H9 (cell line): ENCODE measurements at regions not wholly inside any gene's neighbourhood (a gene's known extent, or its start where the extent isn't known, plus 50 kb on each side); places are given as distances from the start of the nearest gene placed in this dataset.
A peak's percentile ranks its signal among the peaks of the same experiment; 100 is the strongest.

Experiments used
- DNase-seq: peaks from one replicate; pipeline ENCODE4 v3.0.0-alpha.2; 2017
- H2AFZ ChIP-seq: one replicate; pipeline ENCODE4 v1.6.1; 2013; ENCODE audit warnings: mild to moderate bottlenecking, low read length, control low read depth, moderate library complexity
- H2AK5ac ChIP-seq: 2 replicates; pipeline ENCODE4 v1.6.1; 2013; ENCODE audit warnings: low read length, control low read depth, mixed read lengths; ENCODE audit not compliant: insufficient read length
- H2BK120ac ChIP-seq: one replicate; pipeline ENCODE4 v1.6.1; 2013; ENCODE audit warnings: low read depth, mild to moderate bottlenecking, low read length, control low read depth, inconsistent platforms; ENCODE audit not compliant: poor library complexity, severe bottlenecking
- H2BK12ac ChIP-seq: 2 replicates; pipeline ENCODE4 v1.6.1; 2013; ENCODE audit warnings: low read length, control low read depth, mixed read lengths, low read depth; ENCODE audit not compliant: insufficient read length
- H2BK15ac ChIP-seq: 2 replicates; pipeline ENCODE4 v1.6.1; 2013; ENCODE audit warnings: low read depth, low read length, control low read depth
- H2BK20ac ChIP-seq: one replicate; pipeline ENCODE4 v1.6.1; 2013; ENCODE audit warnings: low read depth, mild to moderate bottlenecking, low read length, control low read depth, inconsistent platforms; ENCODE audit not compliant: poor library complexity, severe bottlenecking
- H2BK5ac ChIP-seq: 2 replicates; pipeline ENCODE4 v1.6.1; 2013; ENCODE audit warnings: low read length, control low read depth, mixed read lengths; ENCODE audit not compliant: insufficient read length
- H3K14ac ChIP-seq: 2 replicates; pipeline ENCODE4 v1.6.1; 2013; ENCODE audit warnings: low read length, control low read depth; ENCODE audit not compliant: insufficient read depth
- H3K18ac ChIP-seq: 2 replicates; pipeline ENCODE4 v1.6.1; 2013; ENCODE audit warnings: low read depth, mild to moderate bottlenecking, mixed read lengths, low read length, control low read depth; ENCODE audit not compliant: insufficient read length
- H3K23ac ChIP-seq: 2 replicates; pipeline ENCODE4 v1.6.1; 2013; ENCODE audit warnings: low read length, control low read depth, mixed read lengths, low read depth; ENCODE audit not compliant: insufficient read length
- H3K23me2 ChIP-seq: 2 replicates; pipeline ENCODE4 v1.6.1; 2013; ENCODE audit warnings: low read depth, mild to moderate bottlenecking, mixed read lengths, low read length, control low read depth; ENCODE audit not compliant: insufficient read length, poor library complexity, severe bottlenecking
- H3K27ac ChIP-seq: 2 replicates; pipeline ENCODE4 v1.5.1; 2013; ENCODE audit warnings: low read length, control low read depth, mixed read lengths, low read depth; ENCODE audit not compliant: insufficient read length
- H3K27me3 ChIP-seq: 2 replicates; pipeline ENCODE4 v1.6.1; 2013; ENCODE audit warnings: low read length, control low read depth, inconsistent platforms; ENCODE audit not compliant: insufficient read depth
- H3K4ac ChIP-seq: 2 replicates; pipeline ENCODE4 v1.6.1; 2013; ENCODE audit warnings: low read depth, mild to moderate bottlenecking, control low read depth, inconsistent platforms, low read length, moderate library complexity
- H3K4me1 ChIP-seq: 2 replicates; pipeline ENCODE4 v1.6.1; 2013; ENCODE audit warnings: low read length, control low read depth, inconsistent platforms; ENCODE audit not compliant: insufficient read depth
- H3K4me2 ChIP-seq: 2 replicates; pipeline ENCODE4 v1.6.1; 2013; ENCODE audit warnings: low read length, control low read depth, mixed read lengths; ENCODE audit not compliant: insufficient read length, insufficient read depth
- H3K56ac ChIP-seq: 2 replicates; pipeline ENCODE4 v1.6.1; 2013; ENCODE audit warnings: low read depth, mild to moderate bottlenecking, mixed read lengths, low read length, control low read depth; ENCODE audit not compliant: insufficient read length
- H3K79me1 ChIP-seq: 2 replicates; pipeline ENCODE4 v1.6.1; 2013; ENCODE audit warnings: low read depth, mild to moderate bottlenecking, moderate library complexity, low read length, control low read depth, inconsistent platforms; ENCODE audit not compliant: insufficient read depth, poor library complexity, severe bottlenecking
- H3K79me2 ChIP-seq: 2 replicates; pipeline ENCODE4 v1.6.1; 2013; ENCODE audit warnings: low read length, control low read depth, inconsistent platforms; ENCODE audit not compliant: insufficient read depth
- H3K9ac ChIP-seq: 2 replicates; pipeline ENCODE4 v1.6.1; 2013; ENCODE audit warnings: low read length, control low read depth, mixed read lengths; ENCODE audit not compliant: insufficient read length; ENCODE audit errors: extremely low read depth
- H3K9me3 ChIP-seq: one replicate; pipeline ENCODE4 v1.6.1; 2013; ENCODE audit warnings: low read depth, low read length, inconsistent platforms; ENCODE audit not compliant: control insufficient read depth
- H3T11ph ChIP-seq: one replicate; pipeline ENCODE4 v1.6.1; 2013; ENCODE audit warnings: mild to moderate bottlenecking, low read length, control low read depth, inconsistent platforms
- H4K20me1 ChIP-seq: one replicate; pipeline ENCODE4 v1.6.1; 2013; ENCODE audit not compliant: control insufficient read depth, insufficient read length, insufficient read depth
- H4K5ac ChIP-seq: 2 replicates; pipeline ENCODE4 v1.6.1; 2013; ENCODE audit warnings: low read depth, mild to moderate bottlenecking, mixed read lengths, low read length, control low read depth; ENCODE audit not compliant: insufficient read length
- H4K8ac ChIP-seq: replicated peaks from 2 replicates; pipeline ENCODE4 v1.6.1; 2013; ENCODE audit warnings: low read length, control low read depth, mixed read lengths, low read depth; ENCODE audit not compliant: insufficient read length
- H4K91ac ChIP-seq: 2 replicates; pipeline ENCODE4 v1.6.1; 2013; ENCODE audit warnings: low read depth, mild to moderate bottlenecking, moderate library complexity, mixed read lengths, low read length, control low read depth; ENCODE audit not compliant: insufficient read length
- H3K27ac Mint-ChIP-seq, 3 experiments: 2 replicates in 2 of 3; 3 replicates in 1 of 3; pipeline ENCODE4 v1.8.0; 2020 to 2021; ENCODE audit warnings: mixed read lengths in 3 of 3, mild to moderate bottlenecking in 1 of 3, moderate library complexity in 1 of 3
- H3K27me3 Mint-ChIP-seq: 2 replicates; pipeline ENCODE4 v1.8.0; 2021; ENCODE audit warnings: low read depth, mild to moderate bottlenecking, moderate library complexity, mixed read lengths
- H3K36me3 Mint-ChIP-seq, 3 experiments: 2 replicates in 2 of 3; 3 replicates in 1 of 3; pipeline ENCODE4 v1.8.0; 2020 to 2021; ENCODE audit warnings: low read depth in 3 of 3, mixed read lengths in 3 of 3; ENCODE audit not compliant: insufficient read depth in 1 of 3
- H3K4me1 Mint-ChIP-seq, 2 experiments: 2 replicates each; pipeline ENCODE4 v1.8.0; 2020; ENCODE audit warnings: mixed read lengths in 2 of 2
- H3K4me3 Mint-ChIP-seq, 2 experiments: 2 replicates in 1 of 2; 3 replicates in 1 of 2; pipeline ENCODE4 v1.8.0; 2020 to 2021; ENCODE audit warnings: mild to moderate bottlenecking in 2 of 2, mixed read lengths in 2 of 2, moderate library complexity in 1 of 2
- H3K9me3 Mint-ChIP-seq, 2 experiments: 2 replicates in 1 of 2; 3 replicates in 1 of 2; pipeline ENCODE4 v1.8.0; 2020; ENCODE audit warnings: mild to moderate bottlenecking in 2 of 2, mixed read lengths in 2 of 2, moderate library complexity in 1 of 2
- CTCF ChIP-seq: fragments of 200-600 bp; sonication (generic); conservative IDR thresholded peaks from 3 replicates; pipeline ENCODE4 v1.8.0; 2021; ENCODE audit warnings: antibody characterized with exemption, mild to moderate bottlenecking
- WGBS: extraction: QIAGEN DNeasy Blood & Tissue Kit; methylation state at CpG from one replicate; pipeline ENCODE4 v1.1.7; 2013; ENCODE audit warnings: missing lambda C conversion rate, low lambda C conversion rate, mixed read lengths; ENCODE audit not compliant: insufficient read length; ENCODE audit errors: extremely low coverage; 5-methylcytosine and 5-hydroxymethylcytosine counted together

- Mint-ChIP-seq H3K4me1 (no peaks in the 10 kb centered on the region), H3K9me3 (no peaks in the 10 kb centered on the region), H3K36me3 (no peaks in the 10 kb centered on the region), H3K27me3 (no peaks in the 10 kb centered on the region), H3K27ac (peak overlapping the region in 1 of 3 experiments; percentile 49; a peak in 1 of 7 replicates), H3K4me3 (no peak overlapping the region)
- H2BK20ac ChIP-seq, result no peak overlapping the region
- H2BK15ac ChIP-seq, result no peak overlapping the region
- no peak overlapping the region for H3K27ac ChIP-seq
- DNase-seq, result no peak
- H3K9me3 ChIP-seq, result no peaks in the 10 kb centered on the region
- no peak overlapping the region for H2BK120ac ChIP-seq
- TF ChIP-seq CTCF, result no peak
- no peak overlapping the region for H3K23ac ChIP-seq
- no peak overlapping the region for H4K8ac ChIP-seq
- no peak overlapping the region for H2AFZ ChIP-seq
- H2BK5ac ChIP-seq, result no peak overlapping the region
- H4K20me1 ChIP-seq, result no peaks in the 10 kb centered on the region
- no peak overlapping the region for H3T11ph ChIP-seq
- H2AK5ac ChIP-seq, result no peak overlapping the region
- no peak overlapping the region for H4K91ac ChIP-seq
- H3K9ac ChIP-seq, result no peak overlapping the region
- H3K18ac ChIP-seq, result no peak overlapping the region
- no peak overlapping the region for H2BK12ac ChIP-seq
- H3K14ac ChIP-seq, result no peak overlapping the region
- no CpG with 5 or more reads among the region's 2 CpGs for WGBS
- no peaks in the 10 kb centered on the region for H3K79me1 ChIP-seq
- no peaks in the 10 kb centered on the region for H3K23me2 ChIP-seq
- H3K79me2 ChIP-seq, result no peaks in the 10 kb centered on the region
- no peak overlapping the region for H3K4me2 ChIP-seq
- H3K4me1 ChIP-seq, result no peaks in the 10 kb centered on the region
- no peak overlapping the region for H4K5ac ChIP-seq
- no peaks in the 10 kb centered on the region for H3K27me3 ChIP-seq
- no peak overlapping the region for H3K4ac ChIP-seq
- no peak overlapping the region for H3K56ac ChIP-seq
Measured at GRCh38 chr3:81045246-81045645, 716.2 kb downstream of the GBE1 start.
